ENCODE measurements at regions not wholly inside any gene's neighbourhood (a gene's known extent, or its start where the extent isn't known, plus 50 kb on each side); places are given as distances from the start of the nearest gene placed in this dataset.

GRCh38 chr12:92056290-92056689 is 89.4 kb downstream of the BTG1 start:
- no peak overlapping the region for H3K27ac ChIP-seq (ENCODE audit: low read length)

DNA sequence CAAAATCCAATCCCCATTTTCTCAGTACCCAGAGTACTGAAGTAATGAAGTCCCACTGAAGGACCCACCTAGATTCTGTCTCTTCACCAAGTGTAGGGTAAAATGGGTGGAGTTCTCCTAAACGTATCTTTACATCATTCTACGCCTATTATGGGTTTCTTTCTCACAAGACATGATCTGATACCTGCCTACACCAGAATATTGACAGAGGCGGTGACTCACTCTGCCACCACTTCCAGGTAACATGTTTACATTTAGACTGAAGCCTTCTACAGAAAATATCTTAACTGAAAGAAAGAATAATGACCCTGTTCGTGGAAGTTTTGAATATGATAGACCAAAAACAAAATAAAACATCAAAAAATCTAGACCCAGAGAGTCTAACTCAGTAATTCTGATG is 89.8 kb downstream of the BTG1 start:
- Histone ChIP-seq H3K9ac (ENCODE audit: low read length) (no peak overlapping the region), H3K27ac (ENCODE audit: low read length) (no peak overlapping the region), H4K20me1 (ENCODE audit: insufficient read depth, low read length) (no peaks in the 10 kb centered on the region), H2AFZ (ENCODE audit: low read depth, low read length) (no peak overlapping the region), H3K4me3 (ENCODE audit: low read length) (no peak overlapping the region), H3K79me2 (ENCODE audit: low read length) (peaks cover 22% of the 10 kb centered on the region), H3K27me3 (ENCODE audit: low read depth, low read length) (no peaks in the 10 kb centered on the region), H3K9me3 (ENCODE audit: insufficient read depth, low read length) (no peaks in the 10 kb centered on the region), H3K36me3 (replicated peaks; ENCODE audit: low read depth, low read length) (peaks cover 15% of the 10 kb centered on the region), H3K4me2 (ENCODE audit: low read length) (peak overlapping the region; percentile 3; the same call in 1 of the 2 replicates), H3K4me1 (ENCODE audit: low read length) (peaks cover 57% of the 10 kb centered on the region)
- TF ChIP-seq, protein P1, sequence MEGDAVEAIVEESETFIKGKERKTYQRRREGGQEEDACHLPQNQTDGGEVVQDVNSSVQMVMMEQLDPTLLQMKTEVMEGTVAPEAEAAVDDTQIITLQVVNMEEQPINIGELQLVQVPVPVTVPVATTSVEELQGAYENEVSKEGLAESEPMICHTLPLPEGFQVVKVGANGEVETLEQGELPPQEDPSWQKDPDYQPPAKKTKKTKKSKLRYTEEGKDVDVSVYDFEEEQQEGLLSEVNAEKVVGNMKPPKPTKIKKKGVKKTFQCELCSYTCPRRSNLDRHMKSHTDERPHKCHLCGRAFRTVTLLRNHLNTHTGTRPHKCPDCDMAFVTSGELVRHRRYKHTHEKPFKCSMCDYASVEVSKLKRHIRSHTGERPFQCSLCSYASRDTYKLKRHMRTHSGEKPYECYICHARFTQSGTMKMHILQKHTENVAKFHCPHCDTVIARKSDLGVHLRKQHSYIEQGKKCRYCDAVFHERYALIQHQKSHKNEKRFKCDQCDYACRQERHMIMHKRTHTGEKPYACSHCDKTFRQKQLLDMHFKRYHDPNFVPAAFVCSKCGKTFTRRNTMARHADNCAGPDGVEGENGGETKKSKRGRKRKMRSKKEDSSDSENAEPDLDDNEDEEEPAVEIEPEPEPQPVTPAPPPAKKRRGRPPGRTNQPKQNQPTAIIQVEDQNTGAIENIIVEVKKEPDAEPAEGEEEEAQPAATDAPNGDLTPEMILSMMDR (IDR thresholded peaks at IDR 0.05; ENCODE audit: low read depth, low read length), result no peak
- no peak for TF ChIP-seq EZH2phosphoT487 (IDR thresholded peaks at IDR 0.05; ENCODE audit: low read depth)

More at GRCh38 chr12:92056290-92056689, 89.4 kb downstream of the BTG1 start:
- no peak for TF ChIP-seq EZH2phosphoT487 (IDR thresholded peaks at IDR 0.05; ENCODE audit: low read depth)
- TF ChIP-seq, protein P1 (IDR thresholded peaks at IDR 0.05; ENCODE audit: low read depth, low read length), result no peak
- H4K20me1 ChIP-seq (ENCODE audit: insufficient read depth, low read length), result no peaks in the 10 kb centered on the region
- peaks cover 19% of the 10 kb centered on the region for H3K36me3 ChIP-seq (replicated peaks; ENCODE audit: low read depth, low read length)
- H3K4me1 ChIP-seq (ENCODE audit: low read length), result peaks cover 57% of the 10 kb centered on the region
- H3K27me3 ChIP-seq (ENCODE audit: low read depth, low read length), result no peaks in the 10 kb centered on the region
- no peak overlapping the region for H3K9ac ChIP-seq (ENCODE audit: low read length)
- H3K4me2 ChIP-seq (ENCODE audit: low read length), result 0 out of 2 replicates have a peak overlapping the region, but pooled peaks have one; percentile 3
- no peaks in the 10 kb centered on the region for H3K9me3 ChIP-seq (ENCODE audit: insufficient read depth, low read length)
- peaks cover 23% of the 10 kb centered on the region for H3K79me2 ChIP-seq (ENCODE audit: low read length)
- no peak overlapping the region for H2AFZ ChIP-seq (ENCODE audit: low read depth, low read length)
- H3K4me3 ChIP-seq (ENCODE audit: low read length), result no peak overlapping the region

DNA sequence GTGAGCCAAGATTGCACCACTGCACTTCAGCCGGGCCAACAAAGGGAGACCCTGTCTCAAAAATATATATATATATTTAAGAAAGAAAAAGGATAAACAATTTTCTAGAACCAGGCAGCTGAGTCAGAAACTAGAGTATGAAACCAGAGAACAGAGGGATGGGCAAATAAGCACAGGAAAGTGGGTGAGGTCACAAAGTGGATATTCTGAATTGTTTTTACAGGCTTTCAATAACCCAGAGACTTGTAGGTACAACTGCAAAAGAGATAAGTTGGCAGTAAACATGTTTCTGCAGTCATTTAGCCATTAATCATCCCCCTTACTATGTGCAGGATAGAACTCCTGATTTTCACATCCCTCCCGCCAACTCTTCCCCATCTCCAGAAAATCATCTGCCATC is 94.2 kb downstream of the BTG1 start:
- Histone ChIP-seq H3K27me3 (ENCODE audit: low read depth, low read length) (no peaks in the 10 kb centered on the region), H3K9ac (ENCODE audit: low read length) (no peak overlapping the region), H3K79me2 (ENCODE audit: low read length) (peaks cover 35% of the 10 kb centered on the region), H2AFZ (ENCODE audit: low read depth, low read length) (no peak overlapping the region), H3K4me3 (ENCODE audit: low read length) (no peak overlapping the region), H3K4me1 (ENCODE audit: low read length) (peaks cover 73% of the 10 kb centered on the region), H3K4me2 (ENCODE audit: low read length) (no peak overlapping the region), H4K20me1 (ENCODE audit: insufficient read depth, low read length) (no peaks in the 10 kb centered on the region), H3K27ac (ENCODE audit: low read length) (no peak overlapping the region), H3K36me3 (replicated peaks; ENCODE audit: low read depth, low read length) (no peaks in the 10 kb centered on the region), H3K9me3 (ENCODE audit: insufficient read depth, low read length) (no peaks in the 10 kb centered on the region)
- no peak for TF ChIP-seq EZH2phosphoT487 (IDR thresholded peaks at IDR 0.05; ENCODE audit: low read depth)
- TF ChIP-seq, protein P1 (IDR thresholded peaks at IDR 0.05; ENCODE audit: low read depth, low read length), result no peak

GRCh38 chr12:92049403-92049802 is 96.2 kb downstream of the BTG1 start:
- Histone ChIP-seq H3K9ac (ENCODE audit: low read length) (peak overlapping the region; percentile 37), H3K36me3 (replicated peaks; ENCODE audit: low read depth, low read length) (peaks cover 4% of the 10 kb centered on the region), H3K4me3 (ENCODE audit: low read length) (peak overlapping the region; percentile 36), H3K79me2 (ENCODE audit: low read length) (peaks cover 43% of the 10 kb centered on the region), H3K4me1 (ENCODE audit: low read length) (peaks cover 77% of the 10 kb centered on the region), H2AFZ (ENCODE audit: low read depth, low read length) (no peak overlapping the region), H3K27ac (ENCODE audit: low read length) (peak overlapping the region; percentile 87), H3K4me2 (ENCODE audit: low read length) (peak overlapping the region; percentile 79), H3K9me3 (ENCODE audit: insufficient read depth, low read length) (no peaks in the 10 kb centered on the region), H3K27me3 (ENCODE audit: low read depth, low read length) (no peaks in the 10 kb centered on the region), H4K20me1 (ENCODE audit: insufficient read depth, low read length) (no peaks in the 10 kb centered on the region)
- TF ChIP-seq EZH2phosphoT487 (IDR thresholded peaks at IDR 0.05; ENCODE audit: low read depth), result no peak
- TF ChIP-seq, protein P1 (IDR thresholded peaks at IDR 0.05; ENCODE audit: low read depth, low read length), result no peak

Measured in OCI-LY3 (cell line).